ENCODE measurements at regions not wholly inside any gene's neighbourhood (a gene's known extent, or its start where the extent isn't known, plus 50 kb on each side); places are given as distances from the start of the nearest gene placed in this dataset.

DNA sequence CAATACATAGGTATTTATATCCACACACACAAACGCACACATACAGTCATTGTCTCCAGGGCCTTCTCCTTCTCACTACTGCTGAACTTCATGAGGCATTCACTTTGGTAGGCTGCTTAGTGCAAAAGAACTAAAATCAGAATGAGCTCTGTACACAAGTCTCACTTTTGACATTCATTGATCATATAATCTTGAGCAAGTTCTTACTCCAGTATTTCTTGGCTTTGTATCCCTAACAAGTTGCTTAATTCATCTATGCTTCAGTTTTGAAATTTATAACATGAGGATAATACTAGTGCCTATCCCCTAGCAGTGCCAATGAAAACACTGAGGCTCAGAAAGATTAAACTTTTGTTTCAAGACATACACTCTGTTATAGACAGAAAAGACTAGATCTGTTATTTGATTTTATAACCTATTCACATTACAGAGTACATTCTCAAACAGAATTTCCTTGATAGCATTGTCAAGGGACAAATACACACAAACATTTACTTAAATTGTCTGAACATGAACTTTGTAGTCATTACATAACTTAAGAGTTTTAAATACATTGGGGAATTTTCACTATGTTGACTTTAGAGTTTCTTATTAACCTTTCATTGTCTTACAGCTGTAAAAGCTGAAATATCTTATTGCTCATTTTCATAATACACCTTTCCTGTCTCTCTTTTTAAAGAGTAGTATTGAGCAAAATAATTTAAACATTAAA lies 55.0 kb upstream of the SI start:
- H3K27me3 ChIP-seq (ENCODE audit: control insufficient read depth in 4 of 4, insufficient read depth in 4 of 4, low read length in 3 of 4), result no peaks in the 10 kb centered on the region
- H3K4me3 ChIP-seq (ENCODE audit: low read depth in 1 of 3, low read length in 3 of 3), result no peak overlapping the region
- peaks cover 6 to 35% (median 31%) of the 10 kb centered on the region in 4 donors for H3K4me1 ChIP-seq (ENCODE audit: control insufficient read depth in 4 of 4, insufficient read depth in 4 of 4, low read length in 3 of 4)
- no peak overlapping the region for H3K27ac ChIP-seq (ENCODE audit: low read depth in 1 of 2, low read length in 2 of 2)
- TF ChIP-seq, protein P1, sequence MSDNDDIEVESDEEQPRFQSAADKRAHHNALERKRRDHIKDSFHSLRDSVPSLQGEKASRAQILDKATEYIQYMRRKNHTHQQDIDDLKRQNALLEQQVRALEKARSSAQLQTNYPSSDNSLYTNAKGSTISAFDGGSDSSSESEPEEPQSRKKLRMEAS (IDR thresholded peaks at IDR 0.05), result no peak
- TF ChIP-seq, protein P2, sequence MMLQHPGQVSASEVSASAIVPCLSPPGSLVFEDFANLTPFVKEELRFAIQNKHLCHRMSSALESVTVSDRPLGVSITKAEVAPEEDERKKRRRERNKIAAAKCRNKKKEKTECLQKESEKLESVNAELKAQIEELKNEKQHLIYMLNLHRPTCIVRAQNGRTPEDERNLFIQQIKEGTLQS (IDR thresholded peaks at IDR 0.05), result no peak
- TF ChIP-seq TAF1 (conservative IDR thresholded peaks at IDR 0.05), result no peak
- peak in 1 of 2 donors; percentile 39 for TF ChIP-seq RXRA (IDR thresholded peaks at IDR 0.05)
- TF ChIP-seq, protein P3, sequence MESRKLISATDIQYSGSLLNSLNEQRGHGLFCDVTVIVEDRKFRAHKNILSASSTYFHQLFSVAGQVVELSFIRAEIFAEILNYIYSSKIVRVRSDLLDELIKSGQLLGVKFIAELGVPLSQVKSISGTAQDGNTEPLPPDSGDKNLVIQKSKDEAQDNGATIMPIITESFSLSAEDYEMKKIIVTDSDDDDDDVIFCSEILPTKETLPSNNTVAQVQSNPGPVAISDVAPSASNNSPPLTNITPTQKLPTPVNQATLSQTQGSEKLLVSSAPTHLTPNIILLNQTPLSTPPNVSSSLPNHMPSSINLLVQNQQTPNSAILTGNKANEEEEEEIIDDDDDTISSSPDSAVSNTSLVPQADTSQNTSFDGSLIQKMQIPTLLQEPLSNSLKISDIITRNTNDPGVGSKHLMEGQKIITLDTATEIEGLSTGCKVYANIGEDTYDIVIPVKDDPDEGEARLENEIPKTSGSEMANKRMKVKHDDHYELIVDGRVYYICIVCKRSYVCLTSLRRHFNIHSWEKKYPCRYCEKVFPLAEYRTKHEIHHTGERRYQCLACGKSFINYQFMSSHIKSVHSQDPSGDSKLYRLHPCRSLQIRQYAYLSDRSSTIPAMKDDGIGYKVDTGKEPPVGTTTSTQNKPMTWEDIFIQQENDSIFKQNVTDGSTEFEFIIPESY (IDR thresholded peaks at IDR 0.05), result no peak
- TF ChIP-seq NR2F2 (IDR thresholded peaks at IDR 0.05), result no peak
- no peak for TF ChIP-seq FOXA1 (IDR thresholded peaks at IDR 0.05)
- TF ChIP-seq HNF4G (IDR thresholded peaks at IDR 0.05), result no peak
- TF ChIP-seq HNF4A (conservative IDR thresholded peaks at IDR 0.05), result peak; percentile 62 to 69
- TF ChIP-seq FOXA2 (IDR thresholded peaks at IDR 0.05), result peak; percentile 69
- peak; percentile 14 to 26 for TF ChIP-seq JUND (IDR thresholded peaks at IDR 0.05)
- peak; percentile 41 for TF ChIP-seq SP1 (IDR thresholded peaks at IDR 0.05)
- TF ChIP-seq, protein P4, sequence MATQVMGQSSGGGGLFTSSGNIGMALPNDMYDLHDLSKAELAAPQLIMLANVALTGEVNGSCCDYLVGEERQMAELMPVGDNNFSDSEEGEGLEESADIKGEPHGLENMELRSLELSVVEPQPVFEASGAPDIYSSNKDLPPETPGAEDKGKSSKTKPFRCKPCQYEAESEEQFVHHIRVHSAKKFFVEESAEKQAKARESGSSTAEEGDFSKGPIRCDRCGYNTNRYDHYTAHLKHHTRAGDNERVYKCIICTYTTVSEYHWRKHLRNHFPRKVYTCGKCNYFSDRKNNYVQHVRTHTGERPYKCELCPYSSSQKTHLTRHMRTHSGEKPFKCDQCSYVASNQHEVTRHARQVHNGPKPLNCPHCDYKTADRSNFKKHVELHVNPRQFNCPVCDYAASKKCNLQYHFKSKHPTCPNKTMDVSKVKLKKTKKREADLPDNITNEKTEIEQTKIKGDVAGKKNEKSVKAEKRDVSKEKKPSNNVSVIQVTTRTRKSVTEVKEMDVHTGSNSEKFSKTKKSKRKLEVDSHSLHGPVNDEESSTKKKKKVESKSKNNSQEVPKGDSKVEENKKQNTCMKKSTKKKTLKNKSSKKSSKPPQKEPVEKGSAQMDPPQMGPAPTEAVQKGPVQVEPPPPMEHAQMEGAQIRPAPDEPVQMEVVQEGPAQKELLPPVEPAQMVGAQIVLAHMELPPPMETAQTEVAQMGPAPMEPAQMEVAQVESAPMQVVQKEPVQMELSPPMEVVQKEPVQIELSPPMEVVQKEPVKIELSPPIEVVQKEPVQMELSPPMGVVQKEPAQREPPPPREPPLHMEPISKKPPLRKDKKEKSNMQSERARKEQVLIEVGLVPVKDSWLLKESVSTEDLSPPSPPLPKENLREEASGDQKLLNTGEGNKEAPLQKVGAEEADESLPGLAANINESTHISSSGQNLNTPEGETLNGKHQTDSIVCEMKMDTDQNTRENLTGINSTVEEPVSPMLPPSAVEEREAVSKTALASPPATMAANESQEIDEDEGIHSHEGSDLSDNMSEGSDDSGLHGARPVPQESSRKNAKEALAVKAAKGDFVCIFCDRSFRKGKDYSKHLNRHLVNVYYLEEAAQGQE (IDR thresholded peaks at IDR 0.05), result no peak
- TF ChIP-seq GABPA (IDR thresholded peaks at IDR 0.05 in 1 of 2, conservative IDR thresholded peaks at IDR 0.05 in 1 of 2), result no peak
- 73% methylated on average over 1 of the region's 1 CpG for WGBS
- no peaks in the 10 kb centered on the region for H3K9me3 ChIP-seq (ENCODE audit: control insufficient read depth in 4 of 4, low read length in 3 of 4)
- H3K36me3 ChIP-seq (ENCODE audit: control insufficient read depth in 4 of 4, insufficient read depth in 3 of 4, low read depth in 1 of 4, low read length in 3 of 4), result no peaks in the 10 kb centered on the region
- H3K9ac ChIP-seq (ENCODE audit: low read depth in 1 of 2, low read length in 2 of 2), result peak overlapping the region in 1 of 2 donors; percentile 36
- no peak for DNase-seq (ENCODE audit: low spot score)

DNA sequence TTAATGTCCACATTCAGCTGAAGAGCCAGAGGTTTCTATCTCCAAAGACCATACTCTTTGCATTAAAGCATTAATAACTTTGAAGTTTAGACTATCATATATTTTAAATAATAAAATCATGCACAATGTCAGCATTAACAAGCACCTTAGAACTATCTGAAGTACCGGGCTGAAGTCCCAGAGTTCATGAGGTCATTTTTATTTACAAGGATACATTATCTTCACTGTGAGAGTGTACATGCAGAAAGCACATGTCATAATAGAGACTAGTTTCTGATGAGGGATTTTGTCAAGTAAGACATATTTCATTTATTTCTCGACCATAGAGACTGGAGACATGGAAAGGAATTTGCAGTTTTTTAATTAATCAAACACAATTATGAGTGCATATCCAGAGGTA lies 52.4 kb upstream of the SI start:
- H3K27ac ChIP-seq (ENCODE audit: low read depth in 1 of 2, low read length in 2 of 2), result no peak overlapping the region
- DNase-seq (ENCODE audit: low spot score), result no peak
- no peak overlapping the region for H3K9ac ChIP-seq (ENCODE audit: low read depth in 1 of 2, low read length in 2 of 2)
- WGBS, result 26% methylated on average over 2 of the region's 2 CpGs
- no peaks in the 10 kb centered on the region for H3K27me3 ChIP-seq (ENCODE audit: control insufficient read depth in 4 of 4, insufficient read depth in 4 of 4, low read length in 3 of 4)
- no peaks in the 10 kb centered on the region for H3K36me3 ChIP-seq (ENCODE audit: control insufficient read depth in 4 of 4, insufficient read depth in 3 of 4, low read depth in 1 of 4, low read length in 3 of 4)
- H3K9me3 ChIP-seq (ENCODE audit: control insufficient read depth in 4 of 4, low read length in 3 of 4), result no peaks in the 10 kb centered on the region
- H3K4me1 ChIP-seq (ENCODE audit: control insufficient read depth in 4 of 4, insufficient read depth in 4 of 4, low read length in 3 of 4), result peaks cover 6 to 37% (median 32%) of the 10 kb centered on the region in 4 donors
- TF ChIP-seq RXRA (IDR thresholded peaks at IDR 0.05) (peak in 1 of 2 donors; percentile 33), RAD21 (IDR thresholded peaks at IDR 0.05) (no peak), HNF4A (conservative IDR thresholded peaks at IDR 0.05) (peak; percentile 35 to 37)
- H3K4me3 ChIP-seq (ENCODE audit: low read depth in 1 of 3, low read length in 3 of 3), result no peak overlapping the region

Measured in liver (tissue), 7 donors.